Upper lobe of right lung (tissue), 1 donor: ENCODE measurements at regions not wholly inside any gene's neighbourhood (a gene's known extent, or its start where the extent isn't known, plus 50 kb on each side); places are given as distances from the start of the nearest gene placed in this dataset.
A peak's percentile ranks its signal among the peaks of the same experiment; 100 is the strongest.

ENCODE experiments used
- ATAC-seq: fragments of 200-7000 bp; cut with Tn5 transposase; one replicate; pipeline ENCODE4 v1.9.1; 2020; ENCODE audit warnings: mild to moderate bottlenecking, moderate library complexity
- DNase-seq: peaks from one replicate; pipeline ENCODE4 v3.0.0-alpha.2; 2020
- H3K27ac ChIP-seq: fragments of 200-600 bp; one replicate; pipeline ENCODE4 v1.8.0; 2022
- H3K27me3 ChIP-seq: fragments of 200-600 bp; one replicate; pipeline ENCODE4 v1.8.0; 2022; ENCODE audit warnings: mild to moderate bottlenecking
- H3K36me3 ChIP-seq: fragments of 200-600 bp; one replicate; pipeline ENCODE4 v1.8.0; 2022
- H3K4me1 ChIP-seq: fragments of 200-600 bp; one replicate; pipeline ENCODE4 v1.8.0; 2022
- H3K4me3 ChIP-seq: fragments of 200-600 bp; one replicate; pipeline ENCODE4 v1.8.0; 2022; ENCODE audit warnings: mild to moderate bottlenecking
- H3K9me3 ChIP-seq: fragments of 200-600 bp; one replicate; pipeline ENCODE4 v1.8.0; 2022
- intact Hi-C: fragments of 100-400 bp; cut with DNase I; formaldehyde crosslinking; loops from one replicate; pipeline ENCODE4 v1.11.0; 2022
- TF ChIP-seq, protein P1 (sequence below): fragments of 200-600 bp; IDR thresholded peaks from one replicate; pipeline ENCODE4 v1.8.0; 2022; ENCODE audit warnings: antibody characterized with exemption
- donor health status: DM: no; HTN: yes; CAD: no; lungs with severe emphysema.

DNA sequence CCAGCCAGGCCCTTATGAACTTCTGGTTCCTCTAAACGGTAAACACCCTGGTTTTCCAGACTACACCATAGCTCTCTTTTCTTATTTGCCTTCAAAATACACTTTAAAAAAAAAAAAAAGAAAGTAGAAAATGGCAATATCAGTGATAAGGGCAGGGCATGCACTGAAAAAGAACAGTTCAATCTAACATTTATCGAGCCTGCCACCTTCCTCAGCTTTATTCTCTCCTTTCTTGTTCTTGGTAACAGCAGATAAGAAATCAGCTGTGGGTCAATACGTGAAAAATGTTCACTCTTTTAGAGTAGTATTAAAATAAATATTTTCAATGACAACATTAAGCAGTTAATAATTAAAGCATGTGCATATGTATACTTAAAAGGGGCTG lies 83.1 kb upstream of the ZNF648 start:
- H3K36me3 ChIP-seq: no peaks in the 10 kb centered on the region
- DNase-seq (no peak), ATAC-seq (no peak)
- H3K9me3 ChIP-seq: no peaks in the 10 kb centered on the region
- peak overlapping the region; percentile 95 for H3K27ac ChIP-seq
- peaks cover 44% of the 10 kb centered on the region for H3K4me1 ChIP-seq
- intact Hi-C loops: loop anchor here (5.0 kb wide), 1 partner anchor 253 kb away; no protein-coding TSS in a partner anchor
- H3K27me3 ChIP-seq: no peaks in the 10 kb centered on the region
- TF ChIP-seq, protein P1, sequence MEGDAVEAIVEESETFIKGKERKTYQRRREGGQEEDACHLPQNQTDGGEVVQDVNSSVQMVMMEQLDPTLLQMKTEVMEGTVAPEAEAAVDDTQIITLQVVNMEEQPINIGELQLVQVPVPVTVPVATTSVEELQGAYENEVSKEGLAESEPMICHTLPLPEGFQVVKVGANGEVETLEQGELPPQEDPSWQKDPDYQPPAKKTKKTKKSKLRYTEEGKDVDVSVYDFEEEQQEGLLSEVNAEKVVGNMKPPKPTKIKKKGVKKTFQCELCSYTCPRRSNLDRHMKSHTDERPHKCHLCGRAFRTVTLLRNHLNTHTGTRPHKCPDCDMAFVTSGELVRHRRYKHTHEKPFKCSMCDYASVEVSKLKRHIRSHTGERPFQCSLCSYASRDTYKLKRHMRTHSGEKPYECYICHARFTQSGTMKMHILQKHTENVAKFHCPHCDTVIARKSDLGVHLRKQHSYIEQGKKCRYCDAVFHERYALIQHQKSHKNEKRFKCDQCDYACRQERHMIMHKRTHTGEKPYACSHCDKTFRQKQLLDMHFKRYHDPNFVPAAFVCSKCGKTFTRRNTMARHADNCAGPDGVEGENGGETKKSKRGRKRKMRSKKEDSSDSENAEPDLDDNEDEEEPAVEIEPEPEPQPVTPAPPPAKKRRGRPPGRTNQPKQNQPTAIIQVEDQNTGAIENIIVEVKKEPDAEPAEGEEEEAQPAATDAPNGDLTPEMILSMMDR: no peak
- H3K4me3 ChIP-seq: no peak overlapping the region

DNA sequence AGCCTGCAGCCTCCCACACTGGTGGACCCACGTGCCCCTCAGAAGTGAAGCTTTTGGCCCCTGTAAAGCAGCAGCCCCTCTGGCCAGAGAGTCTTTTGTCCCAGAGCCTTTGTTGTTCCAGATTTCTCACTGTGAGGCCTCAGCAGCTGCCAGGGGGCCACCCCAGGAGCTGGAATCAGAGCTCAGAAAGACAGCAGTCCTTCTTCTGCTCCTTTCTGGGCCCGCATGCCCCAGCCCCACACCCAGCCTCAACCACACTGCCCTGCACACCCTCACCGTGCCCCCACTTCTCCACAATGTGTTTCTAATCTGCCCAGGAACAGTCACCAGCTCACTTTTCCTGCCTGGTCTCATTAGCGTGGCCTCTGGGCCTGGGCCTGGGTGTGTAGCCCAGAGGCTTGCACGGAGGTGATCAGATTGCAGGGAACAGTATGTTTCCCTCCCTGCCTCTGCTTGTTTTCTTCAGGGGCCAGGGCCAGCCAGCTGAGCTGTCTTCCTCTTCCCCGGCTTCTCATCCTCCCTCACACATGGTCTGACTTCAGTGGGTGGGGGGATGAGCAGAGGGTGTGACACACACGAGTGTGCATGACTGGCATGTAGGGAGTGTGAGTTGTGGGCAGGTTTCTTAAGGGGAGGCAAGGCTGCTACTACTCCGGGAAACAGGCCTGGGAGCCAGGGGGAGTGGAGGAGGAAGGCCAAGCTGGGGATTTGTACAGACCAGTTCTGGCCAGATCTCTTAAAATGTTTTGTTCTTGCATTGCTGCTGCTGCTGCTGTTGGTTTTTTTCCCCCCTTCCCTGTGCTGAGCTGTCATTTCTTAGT lies 82.5 kb upstream of the ZNF648 start:
- Histone ChIP-seq H3K27ac (peak overlapping the region; percentile 95), H3K27me3 (no peaks in the 10 kb centered on the region), H3K36me3 (no peaks in the 10 kb centered on the region), H3K9me3 (no peaks in the 10 kb centered on the region), H3K4me1 (peaks cover 44% of the 10 kb centered on the region), H3K4me3 (no peak overlapping the region)
- ATAC-seq (peak; percentile 88), DNase-seq (peak; percentile 80)
- TF ChIP-seq, protein P1: no peak
- intact Hi-C loops: loop anchor here (5.0 kb wide), 1 partner anchor 253 kb away; no protein-coding TSS in a partner anchor

DNA sequence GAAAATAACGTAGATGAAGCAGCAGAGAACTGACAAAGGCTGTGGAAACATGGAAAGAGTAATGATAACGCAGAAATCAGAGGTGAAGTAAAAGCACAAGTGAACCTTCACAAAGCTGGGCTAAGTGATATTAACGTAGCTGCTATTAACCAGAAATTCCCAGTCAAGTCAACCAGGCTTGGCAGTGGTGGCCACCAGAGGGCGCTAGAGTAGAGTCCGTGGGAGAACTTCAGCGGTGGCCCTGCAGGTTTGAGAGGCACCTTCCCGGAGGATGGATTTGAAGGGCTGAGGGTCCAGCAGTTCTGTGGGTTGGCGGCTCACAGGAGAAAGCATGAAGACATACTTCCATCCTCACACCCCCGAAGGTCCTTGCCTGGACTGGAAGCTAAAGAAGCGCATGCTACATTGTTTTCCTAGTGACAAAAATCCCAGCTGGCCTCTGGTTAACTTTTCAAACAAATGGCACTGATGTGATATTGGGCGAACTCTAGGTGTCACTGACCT lies 81.7 kb upstream of the ZNF648 start:
- TF ChIP-seq, protein P1: peak; percentile 98
- H3K9me3 ChIP-seq: no peaks in the 10 kb centered on the region
- H3K27ac ChIP-seq: peak overlapping the region; percentile 95
- H3K36me3 ChIP-seq: no peaks in the 10 kb centered on the region
- peaks cover 44% of the 10 kb centered on the region for H3K4me1 ChIP-seq
- ATAC-seq: peak; percentile 86
- no peak overlapping the region for H3K4me3 ChIP-seq
- H3K27me3 ChIP-seq: no peaks in the 10 kb centered on the region
- intact Hi-C loops: loop anchor here (5.0 kb wide), 1 partner anchor 254 kb away; no protein-coding TSS in a partner anchor
- peak; percentile 94 for DNase-seq

DNA sequence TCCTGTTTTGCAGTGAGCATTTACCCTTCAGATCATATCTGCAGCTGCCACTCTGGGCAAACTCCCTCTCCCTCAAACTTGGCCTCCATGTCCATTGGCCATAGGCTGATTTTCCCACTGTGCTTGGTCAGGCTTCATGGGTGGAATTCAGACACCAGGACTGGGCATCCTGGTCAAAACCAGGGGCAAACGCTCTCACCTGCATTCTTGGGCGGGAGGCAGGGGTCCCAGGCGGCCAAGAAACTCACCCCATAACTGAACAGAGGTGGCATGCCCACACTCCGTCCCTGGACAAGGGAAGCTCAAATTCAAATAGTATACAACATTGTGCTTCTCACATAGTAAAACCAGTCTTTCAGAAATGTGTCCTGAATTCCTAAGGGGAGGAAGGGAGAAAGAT lies 81.1 kb upstream of the ZNF648 start:
- H3K4me1 ChIP-seq: peaks cover 39% of the 10 kb centered on the region
- no peak overlapping the region for H3K4me3 ChIP-seq
- DNase-seq (no peak), ATAC-seq (no peak)
- intact Hi-C loops: loop anchor here (5.0 kb wide), 1 partner anchor 255 kb away; no protein-coding TSS in a partner anchor
- H3K27me3 ChIP-seq: no peaks in the 10 kb centered on the region
- TF ChIP-seq, protein P1: no peak
- no peak overlapping the region for H3K27ac ChIP-seq
- H3K9me3 ChIP-seq: no peaks in the 10 kb centered on the region
- no peaks in the 10 kb centered on the region for H3K36me3 ChIP-seq

DNA sequence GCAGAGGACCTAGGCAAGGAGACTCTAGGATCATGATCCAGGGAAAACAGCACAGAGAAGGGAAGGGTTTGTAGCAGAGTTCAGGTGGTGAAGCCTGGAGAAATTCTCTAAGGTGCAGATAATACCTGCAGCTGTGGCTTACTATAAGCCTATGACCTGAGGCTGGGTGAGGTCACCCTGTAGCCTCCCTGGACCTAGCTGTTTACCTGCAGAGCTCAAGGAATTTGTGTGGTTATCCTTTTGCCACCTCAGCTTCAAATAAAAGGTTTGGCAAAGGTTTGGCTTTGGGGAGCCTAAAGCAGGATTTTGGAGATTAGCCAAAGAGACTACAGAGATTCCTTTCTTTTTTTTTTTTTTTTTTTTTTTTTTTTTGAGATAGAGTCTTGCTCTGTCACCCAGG lies 79.5 kb upstream of the ZNF648 start:
- TF ChIP-seq, protein P1: no peak
- Histone ChIP-seq H3K4me3 (no peak overlapping the region), H3K9me3 (no peaks in the 10 kb centered on the region), H3K4me1 (peaks cover 31% of the 10 kb centered on the region), H3K36me3 (no peaks in the 10 kb centered on the region), H3K27ac (no peak overlapping the region), H3K27me3 (no peaks in the 10 kb centered on the region)
- ATAC-seq (no peak), DNase-seq (no peak)
- intact Hi-C loops: loop anchor here (5.0 kb wide), 1 partner anchor 256 kb away; no protein-coding TSS in a partner anchor
